ENCODE measurements at regions not wholly inside any gene's neighbourhood (a gene's known extent, or its start where the extent isn't known, plus 50 kb on each side); places are given as distances from the start of the nearest gene placed in this dataset.

GRCh38 chr15:81595752-81596151 is 221.7 kb upstream of the TMC3 start:
- FAIRE-seq (no peak), DNase-seq (ENCODE audit: insufficient read length) (no peak)
- TF ChIP-seq POLR2AphosphoS5 (IDR thresholded peaks at IDR 0.05; ENCODE audit: low read depth, low read length), result no peak
- no peak for TF ChIP-seq TAF1 (IDR thresholded peaks at IDR 0.05; ENCODE audit: borderline replicate concordance, low read depth, low read length)
- TF ChIP-seq POLR2A (IDR thresholded peaks at IDR 0.05; ENCODE audit: low read depth, low read length), result no peak

DNA sequence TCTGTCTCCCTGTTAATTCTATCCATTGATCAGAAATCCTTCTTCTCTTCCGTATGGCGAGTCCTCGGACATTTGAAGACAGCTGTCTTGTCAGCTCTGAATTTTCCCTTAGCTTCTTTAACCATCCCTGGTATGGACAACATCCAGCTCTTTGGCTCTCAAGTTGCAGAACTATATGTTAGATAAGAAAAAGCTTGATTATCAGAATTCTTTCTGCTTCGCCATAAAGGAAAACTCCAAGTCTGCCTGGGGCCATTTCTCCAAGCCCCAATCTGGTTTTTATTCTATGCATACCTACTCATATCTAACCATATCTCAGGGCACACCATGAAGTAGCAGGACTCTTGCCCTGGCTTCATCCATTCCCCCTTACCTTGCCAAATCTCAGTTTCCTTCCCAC is 215.7 kb upstream of the TMC3 start:
- TF ChIP-seq POLR2A (IDR thresholded peaks at IDR 0.05; ENCODE audit: low read depth, low read length) (no peak), TAF1 (IDR thresholded peaks at IDR 0.05; ENCODE audit: borderline replicate concordance, low read depth, low read length) (no peak), POLR2AphosphoS5 (IDR thresholded peaks at IDR 0.05; ENCODE audit: low read depth, low read length) (no peak)
- no peak for DNase-seq (ENCODE audit: insufficient read length)
- no peak for FAIRE-seq

DNA sequence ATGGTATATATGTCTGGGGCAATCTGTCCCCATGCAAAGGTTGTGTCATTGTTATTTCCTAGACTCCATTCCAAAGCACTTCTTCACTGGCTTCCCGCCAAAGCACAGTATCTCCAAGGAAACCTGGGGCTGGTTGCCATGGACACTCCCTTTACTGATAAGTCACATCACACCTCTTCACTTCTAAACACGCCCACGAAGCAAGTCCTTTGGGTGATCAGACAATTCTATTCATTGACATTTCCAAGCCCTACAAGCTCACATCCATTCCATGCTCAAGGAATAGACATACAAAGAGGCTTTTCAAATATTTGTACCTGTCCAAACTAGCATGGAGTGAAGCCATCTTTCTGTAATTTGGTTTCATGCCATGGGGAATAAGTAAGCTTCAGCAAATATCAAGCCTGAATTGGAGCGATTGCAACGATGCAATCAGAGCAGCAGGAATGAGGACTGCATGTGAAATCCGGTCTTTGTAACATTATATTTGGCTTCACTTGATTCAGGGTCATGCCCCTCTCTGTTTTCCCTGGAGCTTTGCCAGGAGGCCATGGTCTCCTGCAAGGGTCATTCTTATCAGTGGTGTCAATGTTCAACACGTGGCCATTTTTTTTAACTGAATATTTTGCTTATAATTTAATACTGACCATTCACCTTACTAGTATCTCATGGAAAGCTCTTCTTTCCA is 201.6 kb upstream of the TMC3 start:
- DNase-seq (ENCODE audit: insufficient read length) (no peak), FAIRE-seq (no peak)
- TF ChIP-seq POLR2AphosphoS5 (IDR thresholded peaks at IDR 0.05; ENCODE audit: low read depth, low read length) (no peak), POLR2A (IDR thresholded peaks at IDR 0.05; ENCODE audit: low read depth, low read length) (no peak), TAF1 (IDR thresholded peaks at IDR 0.05; ENCODE audit: borderline replicate concordance, low read depth, low read length) (no peak)

GRCh38 chr15:81573098-81573746 is 199.2 kb upstream of the TMC3 start:
- DNase-seq (ENCODE audit: insufficient read length), result no peak
- no peak for FAIRE-seq

GRCh38 chr15:81572190-81572589 is 198.2 kb upstream of the TMC3 start:
- DNase-seq (ENCODE audit: insufficient read length) (no peak), FAIRE-seq (no peak)
- no peak for TF ChIP-seq POLR2A (IDR thresholded peaks at IDR 0.05; ENCODE audit: low read depth, low read length)
- no peak for TF ChIP-seq TAF1 (IDR thresholded peaks at IDR 0.05; ENCODE audit: borderline replicate concordance, low read depth, low read length)
- TF ChIP-seq POLR2AphosphoS5 (IDR thresholded peaks at IDR 0.05; ENCODE audit: low read depth, low read length), result no peak

More at GRCh38 chr15:81573098-81573746, 199.2 kb upstream of the TMC3 start:
- TF ChIP-seq POLR2AphosphoS5 (IDR thresholded peaks at IDR 0.05; ENCODE audit: low read depth, low read length) (no peak), TAF1 (IDR thresholded peaks at IDR 0.05; ENCODE audit: borderline replicate concordance, low read depth, low read length) (no peak), POLR2A (IDR thresholded peaks at IDR 0.05; ENCODE audit: low read depth, low read length) (no peak)

- no peak for DNase-seq (ENCODE audit: insufficient read length)
- FAIRE-seq, result no peak
- TF ChIP-seq POLR2AphosphoS5 (IDR thresholded peaks at IDR 0.05; ENCODE audit: low read depth, low read length), result no peak
- no peak for TF ChIP-seq POLR2A (IDR thresholded peaks at IDR 0.05; ENCODE audit: low read depth, low read length)
- TF ChIP-seq TAF1 (IDR thresholded peaks at IDR 0.05; ENCODE audit: borderline replicate concordance, low read depth, low read length), result no peak
Measured at GRCh38 chr15:81569286-81570080, 195.5 kb upstream of the TMC3 start.

DNA sequence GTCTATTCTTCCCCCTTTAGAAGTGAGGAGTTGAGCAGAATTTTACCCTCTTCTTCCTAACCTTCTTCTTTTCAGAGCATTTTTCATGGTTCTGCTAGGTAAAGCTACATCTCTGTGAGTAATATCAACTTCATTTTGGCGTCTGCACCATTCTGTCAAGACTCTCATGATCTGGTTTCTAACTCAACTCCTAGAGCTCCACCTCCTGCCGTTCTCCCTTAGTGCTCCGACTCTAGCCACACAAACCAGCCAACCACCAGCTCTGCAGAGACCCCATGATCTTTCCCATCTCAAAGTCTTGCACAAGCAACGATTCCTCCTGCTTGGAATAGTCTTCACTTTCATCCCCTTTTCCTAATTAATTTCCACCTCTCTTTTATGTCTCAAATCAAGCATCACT is 193.9 kb upstream of the TMC3 start:
- no peak for TF ChIP-seq POLR2A (IDR thresholded peaks at IDR 0.05; ENCODE audit: low read depth, low read length)
- TF ChIP-seq POLR2AphosphoS5 (IDR thresholded peaks at IDR 0.05; ENCODE audit: low read depth, low read length), result no peak
- TF ChIP-seq TAF1 (IDR thresholded peaks at IDR 0.05; ENCODE audit: borderline replicate concordance, low read depth, low read length), result no peak
- FAIRE-seq (no peak), DNase-seq (ENCODE audit: insufficient read length) (no peak)

DNA sequence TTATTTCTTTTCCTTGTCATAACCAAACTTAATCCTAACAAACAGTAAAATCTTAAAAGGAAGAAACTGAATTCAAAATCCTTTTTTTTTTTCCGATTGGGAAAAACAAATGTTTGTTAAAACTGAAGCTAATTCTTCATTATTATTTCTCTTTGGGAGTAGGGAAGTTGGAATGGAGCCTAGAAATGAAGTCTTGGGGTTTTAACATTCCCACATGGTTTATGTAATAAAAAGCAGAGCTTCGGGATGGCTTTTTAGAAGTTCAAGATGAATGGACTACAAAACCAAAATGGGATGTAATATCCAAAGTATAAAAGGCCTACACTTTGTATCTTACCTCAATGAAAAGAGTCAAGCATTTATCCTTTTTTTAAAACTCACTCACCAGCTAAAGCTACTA is 189.0 kb upstream of the TMC3 start:
- DNase-seq (ENCODE audit: insufficient read length) (no peak), FAIRE-seq (no peak)
- TF ChIP-seq POLR2A (IDR thresholded peaks at IDR 0.05; ENCODE audit: low read depth, low read length) (no peak), TAF1 (IDR thresholded peaks at IDR 0.05; ENCODE audit: borderline replicate concordance, low read depth, low read length) (no peak), POLR2AphosphoS5 (IDR thresholded peaks at IDR 0.05; ENCODE audit: low read depth, low read length) (no peak)

- DNase-seq (ENCODE audit: insufficient read length) (no peak), FAIRE-seq (no peak)
- no peak for TF ChIP-seq POLR2AphosphoS5 (IDR thresholded peaks at IDR 0.05; ENCODE audit: low read depth, low read length)
- no peak for TF ChIP-seq POLR2A (IDR thresholded peaks at IDR 0.05; ENCODE audit: low read depth, low read length)
- no peak for TF ChIP-seq TAF1 (IDR thresholded peaks at IDR 0.05; ENCODE audit: borderline replicate concordance, low read depth, low read length)
Measured at GRCh38 chr15:81560405-81560804, 186.4 kb upstream of the TMC3 start.

- DNase-seq (ENCODE audit: insufficient read length) (no peak), FAIRE-seq (no peak)
- TF ChIP-seq TAF1 (IDR thresholded peaks at IDR 0.05; ENCODE audit: borderline replicate concordance, low read depth, low read length), result no peak
- no peak for TF ChIP-seq POLR2A (IDR thresholded peaks at IDR 0.05; ENCODE audit: low read depth, low read length)
- TF ChIP-seq POLR2AphosphoS5 (IDR thresholded peaks at IDR 0.05; ENCODE audit: low read depth, low read length), result no peak
Measured at GRCh38 chr15:81558056-81558455, 184.0 kb upstream of the TMC3 start.

DNA sequence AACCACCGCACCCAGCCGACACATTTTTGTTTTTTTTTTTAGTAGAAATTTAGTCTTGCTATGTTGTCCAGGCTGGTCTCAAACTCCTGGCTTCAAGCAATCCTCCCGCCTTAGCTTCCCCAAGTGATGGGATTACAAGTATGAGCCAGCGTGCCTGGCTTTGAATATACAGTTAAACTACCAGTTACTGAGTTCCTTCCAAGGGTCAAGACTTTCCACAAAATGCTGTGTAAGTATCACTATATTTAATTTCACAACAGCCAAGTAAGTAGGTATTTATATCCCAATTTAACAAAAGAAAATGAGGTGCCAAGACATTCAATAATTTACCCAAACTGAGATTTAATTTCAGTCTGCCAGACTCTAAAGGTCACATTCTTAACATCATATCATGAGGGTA is 181.3 kb upstream of the TMC3 start:
- FAIRE-seq, result no peak
- TF ChIP-seq POLR2A (IDR thresholded peaks at IDR 0.05; ENCODE audit: low read depth, low read length), result no peak
- TF ChIP-seq POLR2AphosphoS5 (IDR thresholded peaks at IDR 0.05; ENCODE audit: low read depth, low read length), result no peak
- TF ChIP-seq TAF1 (IDR thresholded peaks at IDR 0.05; ENCODE audit: borderline replicate concordance, low read depth, low read length), result no peak

More for the DNA sequence above, 181.3 kb upstream of the TMC3 start:
- DNase-seq (ENCODE audit: insufficient read length), result no peak
